H9 (cell line): ENCODE measurements at regions not wholly inside any gene's neighbourhood (a gene's known extent, or its start where the extent isn't known, plus 50 kb on each side); places are given as distances from the start of the nearest gene placed in this dataset.

Source experiments
- DNase-seq: peaks from one replicate; pipeline ENCODE4 v3.0.0-alpha.2; 2017
- H2AFZ ChIP-seq: one replicate; pipeline ENCODE4 v1.6.1; 2013; ENCODE audit warnings: mild to moderate bottlenecking, low read length, control low read depth, moderate library complexity
- H2AK5ac ChIP-seq: 2 replicates; pipeline ENCODE4 v1.6.1; 2013; ENCODE audit warnings: low read length, control low read depth, mixed read lengths; ENCODE audit not compliant: insufficient read length
- H2BK120ac ChIP-seq: one replicate; pipeline ENCODE4 v1.6.1; 2013; ENCODE audit warnings: low read depth, mild to moderate bottlenecking, low read length, control low read depth, inconsistent platforms; ENCODE audit not compliant: poor library complexity, severe bottlenecking
- H2BK12ac ChIP-seq: 2 replicates; pipeline ENCODE4 v1.6.1; 2013; ENCODE audit warnings: low read length, control low read depth, mixed read lengths, low read depth; ENCODE audit not compliant: insufficient read length
- H2BK15ac ChIP-seq: 2 replicates; pipeline ENCODE4 v1.6.1; 2013; ENCODE audit warnings: low read depth, low read length, control low read depth
- H2BK20ac ChIP-seq: one replicate; pipeline ENCODE4 v1.6.1; 2013; ENCODE audit warnings: low read depth, mild to moderate bottlenecking, low read length, control low read depth, inconsistent platforms; ENCODE audit not compliant: poor library complexity, severe bottlenecking
- H2BK5ac ChIP-seq: 2 replicates; pipeline ENCODE4 v1.6.1; 2013; ENCODE audit warnings: low read length, control low read depth, mixed read lengths; ENCODE audit not compliant: insufficient read length
- H3K14ac ChIP-seq: 2 replicates; pipeline ENCODE4 v1.6.1; 2013; ENCODE audit warnings: low read length, control low read depth; ENCODE audit not compliant: insufficient read depth
- H3K18ac ChIP-seq: 2 replicates; pipeline ENCODE4 v1.6.1; 2013; ENCODE audit warnings: low read depth, mild to moderate bottlenecking, mixed read lengths, low read length, control low read depth; ENCODE audit not compliant: insufficient read length
- H3K23ac ChIP-seq: 2 replicates; pipeline ENCODE4 v1.6.1; 2013; ENCODE audit warnings: low read length, control low read depth, mixed read lengths, low read depth; ENCODE audit not compliant: insufficient read length
- H3K23me2 ChIP-seq: 2 replicates; pipeline ENCODE4 v1.6.1; 2013; ENCODE audit warnings: low read depth, mild to moderate bottlenecking, mixed read lengths, low read length, control low read depth; ENCODE audit not compliant: insufficient read length, poor library complexity, severe bottlenecking
- H3K27ac ChIP-seq: 2 replicates; pipeline ENCODE4 v1.5.1; 2013; ENCODE audit warnings: low read length, control low read depth, mixed read lengths, low read depth; ENCODE audit not compliant: insufficient read length
- H3K27me3 ChIP-seq: 2 replicates; pipeline ENCODE4 v1.6.1; 2013; ENCODE audit warnings: low read length, control low read depth, inconsistent platforms; ENCODE audit not compliant: insufficient read depth
- H3K4ac ChIP-seq: 2 replicates; pipeline ENCODE4 v1.6.1; 2013; ENCODE audit warnings: low read depth, mild to moderate bottlenecking, control low read depth, inconsistent platforms, low read length, moderate library complexity
- H3K4me1 ChIP-seq: 2 replicates; pipeline ENCODE4 v1.6.1; 2013; ENCODE audit warnings: low read length, control low read depth, inconsistent platforms; ENCODE audit not compliant: insufficient read depth
- H3K4me2 ChIP-seq: 2 replicates; pipeline ENCODE4 v1.6.1; 2013; ENCODE audit warnings: low read length, control low read depth, mixed read lengths; ENCODE audit not compliant: insufficient read length, insufficient read depth
- H3K56ac ChIP-seq: 2 replicates; pipeline ENCODE4 v1.6.1; 2013; ENCODE audit warnings: low read depth, mild to moderate bottlenecking, mixed read lengths, low read length, control low read depth; ENCODE audit not compliant: insufficient read length
- H3K79me1 ChIP-seq: 2 replicates; pipeline ENCODE4 v1.6.1; 2013; ENCODE audit warnings: low read depth, mild to moderate bottlenecking, moderate library complexity, low read length, control low read depth, inconsistent platforms; ENCODE audit not compliant: insufficient read depth, poor library complexity, severe bottlenecking
- H3K79me2 ChIP-seq: 2 replicates; pipeline ENCODE4 v1.6.1; 2013; ENCODE audit warnings: low read length, control low read depth, inconsistent platforms; ENCODE audit not compliant: insufficient read depth
- H3K9ac ChIP-seq: 2 replicates; pipeline ENCODE4 v1.6.1; 2013; ENCODE audit warnings: low read length, control low read depth, mixed read lengths; ENCODE audit not compliant: insufficient read length; ENCODE audit errors: extremely low read depth
- H3K9me3 ChIP-seq: one replicate; pipeline ENCODE4 v1.6.1; 2013; ENCODE audit warnings: low read depth, low read length, inconsistent platforms; ENCODE audit not compliant: control insufficient read depth
- H3T11ph ChIP-seq: one replicate; pipeline ENCODE4 v1.6.1; 2013; ENCODE audit warnings: mild to moderate bottlenecking, low read length, control low read depth, inconsistent platforms
- H4K20me1 ChIP-seq: one replicate; pipeline ENCODE4 v1.6.1; 2013; ENCODE audit not compliant: control insufficient read depth, insufficient read length, insufficient read depth
- H4K5ac ChIP-seq: 2 replicates; pipeline ENCODE4 v1.6.1; 2013; ENCODE audit warnings: low read depth, mild to moderate bottlenecking, mixed read lengths, low read length, control low read depth; ENCODE audit not compliant: insufficient read length
- H4K8ac ChIP-seq: replicated peaks from 2 replicates; pipeline ENCODE4 v1.6.1; 2013; ENCODE audit warnings: low read length, control low read depth, mixed read lengths, low read depth; ENCODE audit not compliant: insufficient read length
- H4K91ac ChIP-seq: 2 replicates; pipeline ENCODE4 v1.6.1; 2013; ENCODE audit warnings: low read depth, mild to moderate bottlenecking, moderate library complexity, mixed read lengths, low read length, control low read depth; ENCODE audit not compliant: insufficient read length
- H3K27ac Mint-ChIP-seq, 3 experiments: 2 replicates in 2 of 3; 3 replicates in 1 of 3; pipeline ENCODE4 v1.8.0; 2020 to 2021; ENCODE audit warnings: mixed read lengths in 3 of 3, mild to moderate bottlenecking in 1 of 3, moderate library complexity in 1 of 3
- H3K27me3 Mint-ChIP-seq: 2 replicates; pipeline ENCODE4 v1.8.0; 2021; ENCODE audit warnings: low read depth, mild to moderate bottlenecking, moderate library complexity, mixed read lengths
- H3K36me3 Mint-ChIP-seq, 3 experiments: 2 replicates in 2 of 3; 3 replicates in 1 of 3; pipeline ENCODE4 v1.8.0; 2020 to 2021; ENCODE audit warnings: low read depth in 3 of 3, mixed read lengths in 3 of 3; ENCODE audit not compliant: insufficient read depth in 1 of 3
- H3K4me1 Mint-ChIP-seq, 2 experiments: 2 replicates each; pipeline ENCODE4 v1.8.0; 2020; ENCODE audit warnings: mixed read lengths in 2 of 2
- H3K4me3 Mint-ChIP-seq, 2 experiments: 2 replicates in 1 of 2; 3 replicates in 1 of 2; pipeline ENCODE4 v1.8.0; 2020 to 2021; ENCODE audit warnings: mild to moderate bottlenecking in 2 of 2, mixed read lengths in 2 of 2, moderate library complexity in 1 of 2
- H3K9me3 Mint-ChIP-seq, 2 experiments: 2 replicates in 1 of 2; 3 replicates in 1 of 2; pipeline ENCODE4 v1.8.0; 2020; ENCODE audit warnings: mild to moderate bottlenecking in 2 of 2, mixed read lengths in 2 of 2, moderate library complexity in 1 of 2
- CTCF ChIP-seq: fragments of 200-600 bp; sonication (generic); conservative IDR thresholded peaks from 3 replicates; pipeline ENCODE4 v1.8.0; 2021; ENCODE audit warnings: antibody characterized with exemption, mild to moderate bottlenecking
- WGBS: extraction: QIAGEN DNeasy Blood & Tissue Kit; methylation state at CpG from one replicate; pipeline ENCODE4 v1.1.7; 2013; ENCODE audit warnings: missing lambda C conversion rate, low lambda C conversion rate, mixed read lengths; ENCODE audit not compliant: insufficient read length; ENCODE audit errors: extremely low coverage; 5-methylcytosine and 5-hydroxymethylcytosine counted together

GRCh38 chr10:28171468-28172222, 131.2 kb downstream of the MPP7 start:
- Histone ChIP-seq H3K79me1 (no peaks in the 10 kb centered on the region), H3K4me1 (no peaks in the 10 kb centered on the region), H3K27me3 (no peaks in the 10 kb centered on the region), H3K14ac (no peak overlapping the region), H3K9me3 (no peaks in the 10 kb centered on the region), H2BK120ac (no peak overlapping the region), H3K56ac (no peak overlapping the region), H4K91ac (no peak overlapping the region), H4K20me1 (no peaks in the 10 kb centered on the region), H3K4me2 (no peak overlapping the region), H3K23ac (no peak overlapping the region), H3K9ac (no peak overlapping the region), H3K4ac (no peak overlapping the region), H3K27ac (no peak overlapping the region), H2BK5ac (no peak overlapping the region), H2BK15ac (no peak overlapping the region), H4K8ac (no peak overlapping the region), H2BK12ac (no peak overlapping the region), H3K18ac (no peak overlapping the region), H2BK20ac (no peak overlapping the region), H2AK5ac (no peak overlapping the region), H3K23me2 (no peaks in the 10 kb centered on the region), H3K79me2 (no peaks in the 10 kb centered on the region), H4K5ac (no peak overlapping the region), H2AFZ (no peak overlapping the region), H3T11ph (no peak overlapping the region)
- H3K4me3 Mint-ChIP-seq = no peak overlapping the region
- TF ChIP-seq CTCF = no peak
- no peak for DNase-seq
- H3K27ac Mint-ChIP-seq = peak overlapping the region in 2 of 3 experiments; percentile 66 to 78; a peak in 5 of 7 replicates
- WGBS = no CpG with 5 or more reads among the region's 9 CpGs
- no peaks in the 10 kb centered on the region for H3K27me3 Mint-ChIP-seq
- H3K9me3 Mint-ChIP-seq = 0 out of 5 replicates have a peak, but pooled peaks cover 0 to 2% of the 10 kb centered on the region in 2 experiments
- H3K36me3 Mint-ChIP-seq = peaks cover 0 to 1% (median 0%) of the 10 kb centered on the region in 3 experiments; a peak in 2 of 7 replicates
- peaks cover 0 to 12% of the 10 kb centered on the region in 2 experiments; a peak in 3 of 4 replicates for H3K4me1 Mint-ChIP-seq
